KOPT-K1 (cell line): ENCODE measurements at regions not wholly inside any gene's neighbourhood (a gene's known extent, or its start where the extent isn't known, plus 50 kb on each side); places are given as distances from the start of the nearest gene placed in this dataset.

ENCODE experiments used
- H3K27ac ChIP-seq: fragments of 200-600 bp; sonication (generic); 2 replicates; pipeline ENCODE4 v1.5.1; 2016; ENCODE audit warnings: antibody characterized with exemption, mild to moderate bottlenecking, low read depth, low read length; ENCODE audit not compliant: poor library complexity, severe bottlenecking
- H3K36me3 ChIP-seq: fragments of 200-600 bp; sonication (generic); 2 replicates; pipeline ENCODE4 v1.5.1; 2017; ENCODE audit warnings: antibody characterized with exemption, mild to moderate bottlenecking, low read length, moderate library complexity; ENCODE audit not compliant: insufficient read depth
- H3K9me3 ChIP-seq: fragments of 200-600 bp; sonication (generic); 2 replicates; pipeline ENCODE4 v1.5.1; 2017; ENCODE audit warnings: antibody characterized with exemption, low read length, mild to moderate bottlenecking; ENCODE audit not compliant: insufficient read depth, poor library complexity, severe bottlenecking

DNA sequence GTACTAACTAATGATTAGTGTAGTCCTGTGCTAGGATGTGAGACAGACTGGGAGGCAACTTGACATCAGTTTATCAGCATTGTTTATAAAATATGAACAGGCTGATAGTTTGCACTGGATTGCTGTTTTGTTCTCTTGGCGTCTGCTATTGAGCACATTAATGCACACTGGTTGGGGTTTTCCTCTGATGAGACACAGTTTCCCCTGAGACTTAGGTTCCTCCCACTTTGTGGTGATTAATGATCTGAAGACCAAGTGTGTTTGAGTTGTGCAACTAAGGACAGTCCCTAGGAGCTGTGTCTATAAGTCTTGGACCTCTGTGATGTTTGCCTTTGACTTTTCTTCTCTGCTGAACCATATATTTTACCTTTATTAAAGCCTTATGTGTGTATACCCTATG is 1015.4 kb downstream of the AMY1C start:
- no peak overlapping the region for H3K27ac ChIP-seq
- H3K9me3 ChIP-seq: no peaks in the 10 kb centered on the region
- no peaks in the 10 kb centered on the region for H3K36me3 ChIP-seq

GRCh38 chr1:104768466-104768865 is 1018.8 kb downstream of the AMY1C start:
- H3K9me3 ChIP-seq: no peaks in the 10 kb centered on the region
- no peaks in the 10 kb centered on the region for H3K36me3 ChIP-seq
- no peak overlapping the region for H3K27ac ChIP-seq

- no peaks in the 10 kb centered on the region for H3K9me3 ChIP-seq
- no peak overlapping the region for H3K27ac ChIP-seq
- no peaks in the 10 kb centered on the region for H3K36me3 ChIP-seq
Observed at GRCh38 chr1:104780470-104781078, 1030.9 kb downstream of the AMY1C start.

GRCh38 chr1:104785575-104786187 is 1036.0 kb downstream of the AMY1C start:
- H3K36me3 ChIP-seq: no peaks in the 10 kb centered on the region
- no peak overlapping the region for H3K27ac ChIP-seq
- no peaks in the 10 kb centered on the region for H3K9me3 ChIP-seq

- Histone ChIP-seq H3K27ac (no peak overlapping the region), H3K36me3 (no peaks in the 10 kb centered on the region), H3K9me3 (no peaks in the 10 kb centered on the region)
Observed at GRCh38 chr1:104787866-104788510, 1038.3 kb downstream of the AMY1C start.

DNA sequence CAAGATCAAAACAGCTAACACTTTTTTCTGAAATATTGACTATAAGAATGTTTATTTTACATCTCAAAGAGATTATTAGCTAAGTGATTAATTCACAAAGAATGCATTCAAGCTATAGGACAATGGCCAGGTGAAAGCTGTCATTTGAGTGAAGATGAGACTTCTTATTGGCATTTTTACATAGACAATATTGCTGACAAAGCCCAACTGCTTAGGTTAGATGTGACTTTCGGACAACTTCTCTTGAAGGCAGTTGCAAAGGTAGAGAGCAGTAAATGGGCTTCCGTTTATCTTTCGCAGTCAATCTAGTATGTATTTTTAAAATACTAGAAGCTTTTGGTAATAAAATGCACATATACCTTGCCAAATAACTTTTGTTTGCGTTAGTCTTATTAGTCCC is 1041.3 kb downstream of the AMY1C start:
- Histone ChIP-seq H3K27ac (no peak overlapping the region), H3K36me3 (no peaks in the 10 kb centered on the region), H3K9me3 (no peaks in the 10 kb centered on the region)

- H3K9me3 ChIP-seq: no peaks in the 10 kb centered on the region
- H3K36me3 ChIP-seq: no peaks in the 10 kb centered on the region
- H3K27ac ChIP-seq: no peak overlapping the region
Observed at GRCh38 chr1:104794035-104794434, 1044.3 kb downstream of the AMY1C start.

GRCh38 chr1:104795931-104796330 is 1046.2 kb downstream of the AMY1C start:
- H3K9me3 ChIP-seq: no peaks in the 10 kb centered on the region
- no peaks in the 10 kb centered on the region for H3K36me3 ChIP-seq
- no peak overlapping the region for H3K27ac ChIP-seq

DNA sequence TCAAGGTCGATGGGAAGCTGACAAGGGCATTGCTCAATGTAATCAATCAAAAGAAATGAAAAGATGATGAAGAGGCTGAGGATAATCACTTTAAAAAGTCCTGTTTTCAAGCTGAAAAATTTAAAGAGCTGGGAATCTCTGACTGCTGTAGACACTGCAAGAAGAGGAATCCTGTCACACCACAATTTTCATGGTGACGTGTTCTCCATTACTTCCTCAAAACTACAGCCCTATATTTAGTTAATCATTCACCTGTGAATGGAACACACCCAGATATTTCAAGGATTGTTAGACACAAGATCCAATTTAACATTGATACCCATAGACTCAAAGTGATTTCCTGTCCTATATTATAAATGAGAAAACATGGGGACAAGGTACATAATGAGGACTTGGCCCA is 1048.3 kb downstream of the AMY1C start:
- H3K27ac ChIP-seq: no peak overlapping the region
- no peaks in the 10 kb centered on the region for H3K36me3 ChIP-seq
- no peaks in the 10 kb centered on the region for H3K9me3 ChIP-seq

GRCh38 chr1:104801344-104801743 is 1051.6 kb downstream of the AMY1C start:
- H3K9me3 ChIP-seq: no peaks in the 10 kb centered on the region

DNA sequence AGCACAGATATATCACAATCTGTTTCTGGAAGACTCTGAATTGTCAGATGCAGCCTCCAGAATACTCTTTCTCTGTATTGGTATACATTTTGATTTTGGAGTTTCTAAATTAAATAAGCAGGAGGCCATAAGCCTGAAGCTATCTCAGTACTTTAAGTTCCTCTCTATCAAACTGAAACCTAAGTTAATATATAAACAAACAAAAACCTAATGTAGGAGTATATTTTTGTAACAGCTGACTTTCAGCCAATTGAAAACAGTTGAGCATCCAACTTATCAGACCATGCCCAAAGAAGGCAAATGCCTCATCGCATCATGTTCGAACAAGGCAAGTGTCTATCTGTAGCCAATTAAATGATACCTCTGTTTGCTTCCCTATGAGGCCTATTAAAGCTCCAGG is 1054.4 kb downstream of the AMY1C start:
- Histone ChIP-seq H3K36me3 (no peaks in the 10 kb centered on the region), H3K9me3 (no peaks in the 10 kb centered on the region), H3K27ac (no peak overlapping the region)

More at GRCh38 chr1:104801344-104801743, 1051.6 kb downstream of the AMY1C start:
- H3K36me3 ChIP-seq: no peaks in the 10 kb centered on the region
- H3K27ac ChIP-seq: no peak overlapping the region

GRCh38 chr1:104807590-104807989 is 1057.9 kb downstream of the AMY1C start:
- H3K27ac ChIP-seq: no peak overlapping the region
- no peaks in the 10 kb centered on the region for H3K36me3 ChIP-seq
- no peaks in the 10 kb centered on the region for H3K9me3 ChIP-seq

DNA sequence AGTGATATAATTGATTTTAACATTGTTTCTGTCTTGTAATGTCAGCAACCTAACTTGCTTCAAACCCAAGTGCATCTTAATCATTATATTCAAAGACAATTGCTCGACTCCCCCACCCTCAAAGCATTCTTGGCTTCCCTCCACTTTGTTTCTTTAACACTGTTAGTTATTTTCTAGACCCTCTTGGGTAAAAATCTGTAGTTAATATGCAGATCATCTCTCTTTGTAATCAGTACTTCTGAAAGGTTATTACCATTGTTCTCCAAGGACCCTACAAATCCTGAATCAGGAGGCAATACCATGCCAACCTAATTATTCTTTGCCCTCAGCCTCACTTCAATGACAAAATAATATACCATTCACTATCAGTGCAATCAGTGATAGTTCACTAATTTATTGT is 1075.7 kb downstream of the AMY1C start:
- Histone ChIP-seq H3K9me3 (no peaks in the 10 kb centered on the region), H3K36me3 (no peaks in the 10 kb centered on the region), H3K27ac (no peak overlapping the region)

- Histone ChIP-seq H3K9me3 (no peaks in the 10 kb centered on the region), H3K27ac (no peak overlapping the region), H3K36me3 (no peaks in the 10 kb centered on the region)
Observed at GRCh38 chr1:104830534-104830933, 1080.8 kb downstream of the AMY1C start.

GRCh38 chr1:104852151-104852550 is 1102.5 kb downstream of the AMY1C start:
- Histone ChIP-seq H3K9me3 (no peaks in the 10 kb centered on the region), H3K36me3 (no peaks in the 10 kb centered on the region), H3K27ac (no peak overlapping the region)

GRCh38 chr1:104853276-104853675 is 1103.6 kb downstream of the AMY1C start:
- H3K9me3 ChIP-seq: no peaks in the 10 kb centered on the region
- no peaks in the 10 kb centered on the region for H3K36me3 ChIP-seq
- H3K27ac ChIP-seq: no peak overlapping the region
